CD4-positive, CD25-positive, alpha-beta regulatory T cell (primary cell): ENCODE measurements at regions not wholly inside any gene's neighbourhood (a gene's known extent, or its start where the extent isn't known, plus 50 kb on each side); places are given as distances from the start of the nearest gene placed in this dataset.

ENCODE experiments used
- ATAC-seq, 2 donors: fragments of 150-1000 bp; cut with Tn5 transposase; one replicate each; pipeline ENCODE4 v1.10.0; 2021; ENCODE audit warnings: low read depth in 2 of 2, moderate number of reproducible peaks in 2 of 2, moderate library complexity in 1 of 2
- DNase-seq, 3 donors: peaks; one replicate each; pipeline versions ENCODE4 v3.0.0 to v3.0.0-alpha.2; 2012 to 2022; ENCODE audit warnings: mixed read lengths in 1 of 3
- H3K27ac ChIP-seq: one replicate; pipeline ENCODE4 v1.7.0; 2013; ENCODE audit warnings: mild to moderate bottlenecking, low read length; ENCODE audit not compliant: insufficient read depth, poor library complexity, severe bottlenecking
- H3K27me3 ChIP-seq: one replicate; pipeline ENCODE4 v1.7.0; 2013; ENCODE audit warnings: low read length; ENCODE audit not compliant: control insufficient read depth, insufficient read depth
- H3K36me3 ChIP-seq: one replicate; pipeline ENCODE4 v1.7.0; 2013; ENCODE audit warnings: mild to moderate bottlenecking, low read length, moderate library complexity; ENCODE audit not compliant: control insufficient read depth, insufficient read depth
- H3K4me1 ChIP-seq: 2 replicates; pipeline ENCODE4 v1.7.0; 2013; ENCODE audit warnings: mild to moderate bottlenecking, low read length; ENCODE audit not compliant: insufficient read depth, control insufficient read depth, poor library complexity, severe bottlenecking
- H3K4me3 ChIP-seq: one replicate; pipeline ENCODE4 v1.7.0; 2013; ENCODE audit warnings: low read depth, mild to moderate bottlenecking, low read length, moderate library complexity
- H3K9me3 ChIP-seq, 2 experiments: 1 replicate in 1 of 2; 2 replicates in 1 of 2; pipeline ENCODE4 v1.7.0; 2013; ENCODE audit warnings: low read length in 2 of 2, mild to moderate bottlenecking in 1 of 2, moderate library complexity in 1 of 2; ENCODE audit not compliant: control insufficient read depth in 2 of 2
- H3K27ac Mint-ChIP-seq, 3 donors: one replicate each; pipeline ENCODE4 v1.8.0; 2020 to 2022; ENCODE audit warnings: mild to moderate bottlenecking in 3 of 3, mixed read lengths in 3 of 3, moderate library complexity in 2 of 3
- H3K27me3 Mint-ChIP-seq: one replicate; pipeline ENCODE4 v1.8.0; 2022; ENCODE audit warnings: mild to moderate bottlenecking, mixed read lengths
- H3K36me3 Mint-ChIP-seq: one replicate; pipeline ENCODE4 v1.8.0; 2020; ENCODE audit warnings: mixed read lengths
- H3K4me1 Mint-ChIP-seq, 4 donors: one replicate each; pipeline ENCODE4 v1.8.0; 2020 to 2022; ENCODE audit warnings: mixed read lengths in 4 of 4, mild to moderate bottlenecking in 1 of 4
- H3K4me3 Mint-ChIP-seq, 4 donors: one replicate each; pipeline ENCODE4 v1.8.0; 2020 to 2022; ENCODE audit warnings: mild to moderate bottlenecking in 4 of 4, mixed read lengths in 4 of 4, moderate library complexity in 3 of 4
- H3K9me3 Mint-ChIP-seq, 7 donors: one replicate each; pipeline ENCODE4 v1.8.0; 2020 to 2022; ENCODE audit warnings: mixed read lengths in 7 of 7, mild to moderate bottlenecking in 3 of 7, moderate library complexity in 2 of 7

GRCh38 chr3:18827664-18828063 is 320.6 kb upstream of the KCNH8 start:
- Mint-ChIP-seq H3K4me1 (peaks cover 0 to 2% (median 0%) of the 10 kb centered on the region in 4 donors), H3K27me3 (no peaks in the 10 kb centered on the region), H3K9me3 (peaks cover 0 to 1% (median 0%) of the 10 kb centered on the region in 7 donors), H3K4me3 (no peak overlapping the region), H3K27ac (no peak overlapping the region), H3K36me3 (no peaks in the 10 kb centered on the region)
- Histone ChIP-seq H3K4me3 (no peak overlapping the region), H3K36me3 (no peaks in the 10 kb centered on the region), H3K9me3 (no peaks in the 10 kb centered on the region), H3K4me1 (no peaks in the 10 kb centered on the region), H3K27ac (no peak overlapping the region), H3K27me3 (no peaks in the 10 kb centered on the region)
- ATAC-seq (no peak), DNase-seq (peak in 1 of 3 donors; percentile 37)

GRCh38 chr3:18825665-18826064 is 322.6 kb upstream of the KCNH8 start:
- peaks cover 0 to 2% (median 0%) of the 10 kb centered on the region in 4 donors for H3K4me1 Mint-ChIP-seq

DNA sequence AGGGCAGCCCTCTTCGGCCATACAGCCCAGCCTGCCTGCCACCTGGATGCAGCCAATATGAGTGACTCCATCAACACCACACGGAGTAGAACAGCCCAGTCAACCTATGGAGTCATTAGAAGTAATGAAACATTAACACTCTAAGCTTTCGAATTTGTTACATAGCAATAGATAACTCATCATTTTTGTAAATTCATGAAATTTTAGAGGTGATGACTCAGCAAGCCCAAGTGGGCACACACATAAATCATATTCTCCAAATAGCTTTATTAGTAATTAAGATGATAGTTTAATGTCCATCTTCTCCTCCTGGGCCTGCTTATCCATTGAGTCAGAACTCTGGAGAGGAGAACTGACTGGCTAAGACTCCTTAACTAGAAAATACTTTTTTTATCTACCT is 335.0 kb upstream of the KCNH8 start:
- no peak for DNase-seq
- no peaks in the 10 kb centered on the region for H3K36me3 ChIP-seq
- Mint-ChIP-seq H3K36me3 (no peaks in the 10 kb centered on the region), H3K27me3 (peaks cover 10% of the 10 kb centered on the region), H3K4me1 (no peaks in the 10 kb centered on the region), H3K4me3 (no peak overlapping the region), H3K27ac (peak overlapping the region in 1 of 3 donors; percentile 14), H3K9me3 (peaks cover 0 to 5% (median 1%) of the 10 kb centered on the region in 7 donors)
- ATAC-seq: no peak
- no peak overlapping the region for H3K27ac ChIP-seq
- no peaks in the 10 kb centered on the region for H3K27me3 ChIP-seq
- no peak overlapping the region for H3K4me3 ChIP-seq
- H3K9me3 ChIP-seq: no peaks in the 10 kb centered on the region
- no peaks in the 10 kb centered on the region for H3K4me1 ChIP-seq

More at GRCh38 chr3:18825665-18826064, 322.6 kb upstream of the KCNH8 start:
- ATAC-seq (peak in 1 of 2 donors; percentile 22), DNase-seq (peak in 1 of 3 donors; percentile 15)
- Histone ChIP-seq H3K4me1 (no peaks in the 10 kb centered on the region), H3K4me3 (no peak overlapping the region), H3K27ac (no peak overlapping the region), H3K9me3 (no peaks in the 10 kb centered on the region), H3K36me3 (no peaks in the 10 kb centered on the region), H3K27me3 (no peaks in the 10 kb centered on the region)
- H3K27me3 Mint-ChIP-seq: no peaks in the 10 kb centered on the region
- H3K9me3 Mint-ChIP-seq: peaks cover 0 to 1% (median 0%) of the 10 kb centered on the region in 7 donors
- H3K36me3 Mint-ChIP-seq: no peaks in the 10 kb centered on the region
- no peak overlapping the region for H3K4me3 Mint-ChIP-seq
- H3K27ac Mint-ChIP-seq: no peak overlapping the region

DNA sequence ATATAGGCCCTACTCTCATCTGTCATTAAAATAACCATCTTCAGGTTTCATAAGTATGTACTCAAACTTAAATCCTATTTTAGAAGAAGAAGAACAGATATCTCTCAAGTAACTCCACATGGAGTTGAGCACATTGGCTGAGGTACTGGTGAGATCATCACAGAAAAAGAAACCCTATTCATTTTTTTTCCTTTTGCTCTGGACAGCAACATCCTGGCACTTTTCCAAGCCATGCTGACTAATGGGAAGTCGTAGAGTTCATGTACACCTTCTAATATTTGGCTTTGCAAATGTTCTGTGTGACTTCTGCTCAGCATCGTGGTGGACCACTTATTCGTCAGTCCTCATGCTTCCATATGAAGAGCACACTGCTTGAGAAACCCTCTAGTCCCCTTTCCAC is 336.0 kb upstream of the KCNH8 start:
- H3K9me3 Mint-ChIP-seq: peaks cover 0 to 5% (median 0%) of the 10 kb centered on the region in 7 donors
- H3K36me3 Mint-ChIP-seq: no peaks in the 10 kb centered on the region
- Histone ChIP-seq H3K27ac (no peak overlapping the region), H3K27me3 (no peaks in the 10 kb centered on the region), H3K36me3 (no peaks in the 10 kb centered on the region), H3K4me1 (no peaks in the 10 kb centered on the region), H3K4me3 (no peak overlapping the region), H3K9me3 (no peaks in the 10 kb centered on the region)
- H3K4me1 Mint-ChIP-seq: no peaks in the 10 kb centered on the region
- ATAC-seq (no peak), DNase-seq (no peak)
- no peak overlapping the region for H3K27ac Mint-ChIP-seq
- peaks cover 9% of the 10 kb centered on the region for H3K27me3 Mint-ChIP-seq
- H3K4me3 Mint-ChIP-seq: no peak overlapping the region

GRCh38 chr3:18810306-18810661 is 338.0 kb upstream of the KCNH8 start:
- Histone ChIP-seq H3K4me1 (no peaks in the 10 kb centered on the region), H3K4me3 (no peak overlapping the region), H3K27me3 (no peaks in the 10 kb centered on the region), H3K27ac (no peak overlapping the region), H3K36me3 (no peaks in the 10 kb centered on the region), H3K9me3 (no peaks in the 10 kb centered on the region)
- ATAC-seq (no peak), DNase-seq (no peak)
- Mint-ChIP-seq H3K9me3 (no peaks in the 10 kb centered on the region), H3K27ac (no peak overlapping the region), H3K36me3 (no peaks in the 10 kb centered on the region), H3K4me3 (no peak overlapping the region), H3K27me3 (peaks cover 3% of the 10 kb centered on the region), H3K4me1 (no peaks in the 10 kb centered on the region)

GRCh38 chr3:18809640-18810305 is 338.5 kb upstream of the KCNH8 start:
- Histone ChIP-seq H3K9me3 (no peaks in the 10 kb centered on the region), H3K4me3 (no peak overlapping the region), H3K36me3 (no peaks in the 10 kb centered on the region), H3K27ac (no peak overlapping the region), H3K4me1 (no peaks in the 10 kb centered on the region), H3K27me3 (no peaks in the 10 kb centered on the region)
- no peaks in the 10 kb centered on the region for H3K9me3 Mint-ChIP-seq
- H3K4me1 Mint-ChIP-seq: no peaks in the 10 kb centered on the region
- H3K4me3 Mint-ChIP-seq: peak overlapping the region in 1 of 4 donors; percentile 19
- DNase-seq (peak in 1 of 3 donors; percentile 13), ATAC-seq (no peak)
- no peaks in the 10 kb centered on the region for H3K36me3 Mint-ChIP-seq
- no peak overlapping the region for H3K27ac Mint-ChIP-seq
- H3K27me3 Mint-ChIP-seq: no peaks in the 10 kb centered on the region

GRCh38 chr3:18808429-18808828 is 339.9 kb upstream of the KCNH8 start:
- H3K36me3 Mint-ChIP-seq: no peaks in the 10 kb centered on the region
- no peak overlapping the region for H3K27ac ChIP-seq
- no peaks in the 10 kb centered on the region for H3K27me3 ChIP-seq
- no peak for ATAC-seq
- no peaks in the 10 kb centered on the region for H3K27me3 Mint-ChIP-seq
- H3K4me3 Mint-ChIP-seq: no peak overlapping the region
- DNase-seq: no peak
- no peak overlapping the region for H3K4me3 ChIP-seq
- no peaks in the 10 kb centered on the region for H3K9me3 ChIP-seq
- no peaks in the 10 kb centered on the region for H3K4me1 ChIP-seq
- H3K4me1 Mint-ChIP-seq: no peaks in the 10 kb centered on the region
- no peaks in the 10 kb centered on the region for H3K36me3 ChIP-seq
- no peak overlapping the region for H3K27ac Mint-ChIP-seq
- H3K9me3 Mint-ChIP-seq: no peaks in the 10 kb centered on the region

- no peaks in the 10 kb centered on the region for H3K4me1 Mint-ChIP-seq
- no peak overlapping the region for H3K4me3 Mint-ChIP-seq
- Histone ChIP-seq H3K27me3 (no peaks in the 10 kb centered on the region), H3K4me1 (no peaks in the 10 kb centered on the region), H3K9me3 (no peaks in the 10 kb centered on the region), H3K4me3 (no peak overlapping the region), H3K36me3 (no peaks in the 10 kb centered on the region), H3K27ac (no peak overlapping the region)
- ATAC-seq (no peak), DNase-seq (no peak)
- no peaks in the 10 kb centered on the region for H3K36me3 Mint-ChIP-seq
- H3K27ac Mint-ChIP-seq: no peak overlapping the region
- no peaks in the 10 kb centered on the region for H3K27me3 Mint-ChIP-seq
- no peaks in the 10 kb centered on the region for H3K9me3 Mint-ChIP-seq
These were observed 340.7 kb upstream of the KCNH8 start for GRCh38 chr3:18807593-18807992.
